Hepatocyte (in vitro differentiated cells): ENCODE measurements at regions not wholly inside any gene's neighbourhood (a gene's known extent, or its start where the extent isn't known, plus 50 kb on each side); places are given as distances from the start of the nearest gene placed in this dataset.

ENCODE experiments used
- DNase-seq: peaks from one replicate; pipeline ENCODE4 v3.0.0-alpha.2; 2016; ENCODE audit warnings: low spot score
- H2AFZ ChIP-seq: fragments of 200-600 bp; sonication (generic); 2 replicates; pipeline ENCODE4 v1.6.0; 2016; ENCODE audit warnings: antibody characterized with exemption, mild to moderate bottlenecking
- H3K27ac ChIP-seq: fragments of 200-600 bp; sonication (generic); 2 replicates; pipeline ENCODE4 v1.5.1; 2016; ENCODE audit warnings: mild to moderate bottlenecking
- H3K27me3 ChIP-seq: fragments of 200-600 bp; sonication (generic); 2 replicates; pipeline ENCODE4 v1.6.1; 2016
- H3K36me3 ChIP-seq: fragments of 200-600 bp; sonication (generic); replicated peaks from 2 replicates; pipeline ENCODE4 v1.5.1; 2016; ENCODE audit warnings: low read depth; ENCODE audit not compliant: insufficient read depth
- H3K4me1 ChIP-seq: fragments of 200-600 bp; sonication (generic); 2 replicates; pipeline ENCODE4 v1.5.1; 2016; ENCODE audit warnings: mild to moderate bottlenecking, moderate library complexity; ENCODE audit not compliant: insufficient read depth
- H3K4me2 ChIP-seq: fragments of 200-600 bp; sonication (generic); 2 replicates; pipeline ENCODE4 v1.6.0; 2016
- H3K4me3 ChIP-seq: fragments of 200-600 bp; sonication (generic); 2 replicates; pipeline ENCODE4 v1.5.1; 2016; ENCODE audit warnings: mild to moderate bottlenecking
- H3K79me2 ChIP-seq: fragments of 200-600 bp; sonication (generic); 2 replicates; pipeline ENCODE4 v1.6.0; 2017; ENCODE audit warnings: mild to moderate bottlenecking
- H3K9me2 ChIP-seq: fragments of 200-600 bp; sonication (generic); replicated peaks from 2 replicates; pipeline ENCODE4 v1.6.0; 2017; ENCODE audit warnings: mild to moderate bottlenecking; ENCODE audit not compliant: insufficient read depth
- H3K9me3 ChIP-seq: fragments of 200-600 bp; sonication (generic); 2 replicates; pipeline ENCODE4 v1.5.1; 2016; ENCODE audit warnings: low read depth, mild to moderate bottlenecking
- H4K20me1 ChIP-seq: fragments of 200-600 bp; sonication (generic); 2 replicates; pipeline ENCODE4 v1.6.0; 2016; ENCODE audit warnings: mild to moderate bottlenecking; ENCODE audit not compliant: insufficient read depth, poor library complexity, severe bottlenecking
- CTCF ChIP-seq: fragments of 200-600 bp; sonication (generic); IDR thresholded peaks from 2 replicates; pipeline ENCODE4 v1.5.1; 2016; ENCODE audit warnings: antibody characterized with exemption, mild to moderate bottlenecking; ENCODE audit not compliant: poor library complexity
- EZH2 ChIP-seq: fragments of 200-600 bp; sonication (generic); IDR thresholded peaks from 2 replicates; pipeline ENCODE4 v1.6.1; 2016; ENCODE audit warnings: antibody characterized with exemption, mild to moderate bottlenecking, borderline replicate concordance
- EZH2phosphoT487 ChIP-seq: fragments of 200-600 bp; sonication (generic); IDR thresholded peaks from one replicate; pipeline ENCODE4 v1.6.1; 2018; ENCODE audit warnings: antibody characterized with exemption, mild to moderate bottlenecking, low read depth, moderate library complexity; ENCODE audit not compliant: unreplicated experiment, severe bottlenecking
- WGBS: methylation state at CpG from one replicate; pipeline ENCODE4 v1.1.6; 2016; ENCODE audit warnings: low lambda C conversion rate; ENCODE audit errors: missing lambda C conversion rate; 5-methylcytosine and 5-hydroxymethylcytosine counted together

GRCh38 chr7:54812756-54813322 lies 53.8 kb upstream of the SEC61G start:
- Histone ChIP-seq H2AFZ (no peak overlapping the region), H3K9me3 (no peaks in the 10 kb centered on the region), H3K79me2 (no peaks in the 10 kb centered on the region), H3K4me1 (no peaks in the 10 kb centered on the region), H4K20me1 (no peaks in the 10 kb centered on the region), H3K4me2 (no peak overlapping the region), H3K27me3 (no peaks in the 10 kb centered on the region), H3K4me3 (no peak overlapping the region), H3K9me2 (no peaks in the 10 kb centered on the region), H3K36me3 (no peaks in the 10 kb centered on the region), H3K27ac (no peak overlapping the region)
- TF ChIP-seq EZH2phosphoT487 (no peak), EZH2 (no peak), CTCF (no peak)
- DNase-seq: no peak
- 91% methylated on average over 4 of the region's 4 CpGs for WGBS

GRCh38 chr7:54813398-54813797 lies 54.4 kb upstream of the SEC61G start:
- Histone ChIP-seq H3K9me3 (no peaks in the 10 kb centered on the region), H3K4me3 (no peak overlapping the region), H3K4me1 (no peaks in the 10 kb centered on the region), H3K36me3 (no peaks in the 10 kb centered on the region), H3K79me2 (no peaks in the 10 kb centered on the region), H4K20me1 (no peaks in the 10 kb centered on the region), H3K9me2 (no peaks in the 10 kb centered on the region), H3K27me3 (no peaks in the 10 kb centered on the region), H3K4me2 (no peak overlapping the region), H3K27ac (no peak overlapping the region), H2AFZ (no peak overlapping the region)
- no peak for DNase-seq
- no peak for TF ChIP-seq CTCF
- no peak for TF ChIP-seq EZH2
- TF ChIP-seq EZH2phosphoT487: no peak
- WGBS: 90% methylated on average over 6 of the region's 6 CpGs

GRCh38 chr7:54814401-54814800 lies 55.4 kb upstream of the SEC61G start:
- Histone ChIP-seq H3K4me3 (no peak overlapping the region), H3K4me1 (no peaks in the 10 kb centered on the region), H2AFZ (no peak overlapping the region), H3K79me2 (no peaks in the 10 kb centered on the region), H3K9me2 (no peaks in the 10 kb centered on the region), H3K27ac (no peak overlapping the region), H3K36me3 (no peaks in the 10 kb centered on the region), H3K9me3 (no peaks in the 10 kb centered on the region), H3K4me2 (no peak overlapping the region), H4K20me1 (no peaks in the 10 kb centered on the region), H3K27me3 (no peaks in the 10 kb centered on the region)
- TF ChIP-seq EZH2phosphoT487: no peak
- no peak for DNase-seq
- WGBS: 75% methylated on average over 5 of the region's 5 CpGs

- H3K4me3 ChIP-seq: no peak overlapping the region
- DNase-seq: no peak
- no peak for TF ChIP-seq EZH2phosphoT487
- TF ChIP-seq EZH2: no peak
- TF ChIP-seq CTCF: no peak
- H3K27me3 ChIP-seq: no peaks in the 10 kb centered on the region
- H4K20me1 ChIP-seq: no peaks in the 10 kb centered on the region
- no peak overlapping the region for H3K4me2 ChIP-seq
- no peaks in the 10 kb centered on the region for H3K9me3 ChIP-seq
- no peak overlapping the region for H2AFZ ChIP-seq
- no peaks in the 10 kb centered on the region for H3K9me2 ChIP-seq
- no peaks in the 10 kb centered on the region for H3K79me2 ChIP-seq
- H3K36me3 ChIP-seq: no peaks in the 10 kb centered on the region
- H3K4me1 ChIP-seq: no peaks in the 10 kb centered on the region
- no peak overlapping the region for H3K27ac ChIP-seq
- WGBS: 46% methylated on average over 5 of the region's 5 CpGs
Observed at GRCh38 chr7:54817152-54817551, 58.1 kb upstream of the SEC61G start.
